H9 (cell line): ENCODE measurements at regions not wholly inside any gene's neighbourhood (a gene's known extent, or its start where the extent isn't known, plus 50 kb on each side); places are given as distances from the start of the nearest gene placed in this dataset.

Source experiments
- DNase-seq: peaks from one replicate; pipeline ENCODE4 v3.0.0-alpha.2; 2017
- H2AFZ ChIP-seq: one replicate; pipeline ENCODE4 v1.6.1; 2013; ENCODE audit warnings: mild to moderate bottlenecking, low read length, control low read depth, moderate library complexity
- H2AK5ac ChIP-seq: 2 replicates; pipeline ENCODE4 v1.6.1; 2013; ENCODE audit warnings: low read length, control low read depth, mixed read lengths; ENCODE audit not compliant: insufficient read length
- H2BK120ac ChIP-seq: one replicate; pipeline ENCODE4 v1.6.1; 2013; ENCODE audit warnings: low read depth, mild to moderate bottlenecking, low read length, control low read depth, inconsistent platforms; ENCODE audit not compliant: poor library complexity, severe bottlenecking
- H2BK12ac ChIP-seq: 2 replicates; pipeline ENCODE4 v1.6.1; 2013; ENCODE audit warnings: low read length, control low read depth, mixed read lengths, low read depth; ENCODE audit not compliant: insufficient read length
- H2BK15ac ChIP-seq: 2 replicates; pipeline ENCODE4 v1.6.1; 2013; ENCODE audit warnings: low read depth, low read length, control low read depth
- H2BK20ac ChIP-seq: one replicate; pipeline ENCODE4 v1.6.1; 2013; ENCODE audit warnings: low read depth, mild to moderate bottlenecking, low read length, control low read depth, inconsistent platforms; ENCODE audit not compliant: poor library complexity, severe bottlenecking
- H2BK5ac ChIP-seq: 2 replicates; pipeline ENCODE4 v1.6.1; 2013; ENCODE audit warnings: low read length, control low read depth, mixed read lengths; ENCODE audit not compliant: insufficient read length
- H3K14ac ChIP-seq: 2 replicates; pipeline ENCODE4 v1.6.1; 2013; ENCODE audit warnings: low read length, control low read depth; ENCODE audit not compliant: insufficient read depth
- H3K18ac ChIP-seq: 2 replicates; pipeline ENCODE4 v1.6.1; 2013; ENCODE audit warnings: low read depth, mild to moderate bottlenecking, mixed read lengths, low read length, control low read depth; ENCODE audit not compliant: insufficient read length
- H3K23ac ChIP-seq: 2 replicates; pipeline ENCODE4 v1.6.1; 2013; ENCODE audit warnings: low read length, control low read depth, mixed read lengths, low read depth; ENCODE audit not compliant: insufficient read length
- H3K23me2 ChIP-seq: 2 replicates; pipeline ENCODE4 v1.6.1; 2013; ENCODE audit warnings: low read depth, mild to moderate bottlenecking, mixed read lengths, low read length, control low read depth; ENCODE audit not compliant: insufficient read length, poor library complexity, severe bottlenecking
- H3K27ac ChIP-seq: 2 replicates; pipeline ENCODE4 v1.5.1; 2013; ENCODE audit warnings: low read length, control low read depth, mixed read lengths, low read depth; ENCODE audit not compliant: insufficient read length
- H3K27me3 ChIP-seq: 2 replicates; pipeline ENCODE4 v1.6.1; 2013; ENCODE audit warnings: low read length, control low read depth, inconsistent platforms; ENCODE audit not compliant: insufficient read depth
- H3K4ac ChIP-seq: 2 replicates; pipeline ENCODE4 v1.6.1; 2013; ENCODE audit warnings: low read depth, mild to moderate bottlenecking, control low read depth, inconsistent platforms, low read length, moderate library complexity
- H3K4me1 ChIP-seq: 2 replicates; pipeline ENCODE4 v1.6.1; 2013; ENCODE audit warnings: low read length, control low read depth, inconsistent platforms; ENCODE audit not compliant: insufficient read depth
- H3K4me2 ChIP-seq: 2 replicates; pipeline ENCODE4 v1.6.1; 2013; ENCODE audit warnings: low read length, control low read depth, mixed read lengths; ENCODE audit not compliant: insufficient read length, insufficient read depth
- H3K56ac ChIP-seq: 2 replicates; pipeline ENCODE4 v1.6.1; 2013; ENCODE audit warnings: low read depth, mild to moderate bottlenecking, mixed read lengths, low read length, control low read depth; ENCODE audit not compliant: insufficient read length
- H3K79me1 ChIP-seq: 2 replicates; pipeline ENCODE4 v1.6.1; 2013; ENCODE audit warnings: low read depth, mild to moderate bottlenecking, moderate library complexity, low read length, control low read depth, inconsistent platforms; ENCODE audit not compliant: insufficient read depth, poor library complexity, severe bottlenecking
- H3K79me2 ChIP-seq: 2 replicates; pipeline ENCODE4 v1.6.1; 2013; ENCODE audit warnings: low read length, control low read depth, inconsistent platforms; ENCODE audit not compliant: insufficient read depth
- H3K9ac ChIP-seq: 2 replicates; pipeline ENCODE4 v1.6.1; 2013; ENCODE audit warnings: low read length, control low read depth, mixed read lengths; ENCODE audit not compliant: insufficient read length; ENCODE audit errors: extremely low read depth
- H3K9me3 ChIP-seq: one replicate; pipeline ENCODE4 v1.6.1; 2013; ENCODE audit warnings: low read depth, low read length, inconsistent platforms; ENCODE audit not compliant: control insufficient read depth
- H3T11ph ChIP-seq: one replicate; pipeline ENCODE4 v1.6.1; 2013; ENCODE audit warnings: mild to moderate bottlenecking, low read length, control low read depth, inconsistent platforms
- H4K20me1 ChIP-seq: one replicate; pipeline ENCODE4 v1.6.1; 2013; ENCODE audit not compliant: control insufficient read depth, insufficient read length, insufficient read depth
- H4K5ac ChIP-seq: 2 replicates; pipeline ENCODE4 v1.6.1; 2013; ENCODE audit warnings: low read depth, mild to moderate bottlenecking, mixed read lengths, low read length, control low read depth; ENCODE audit not compliant: insufficient read length
- H4K8ac ChIP-seq: replicated peaks from 2 replicates; pipeline ENCODE4 v1.6.1; 2013; ENCODE audit warnings: low read length, control low read depth, mixed read lengths, low read depth; ENCODE audit not compliant: insufficient read length
- H4K91ac ChIP-seq: 2 replicates; pipeline ENCODE4 v1.6.1; 2013; ENCODE audit warnings: low read depth, mild to moderate bottlenecking, moderate library complexity, mixed read lengths, low read length, control low read depth; ENCODE audit not compliant: insufficient read length
- H3K27ac Mint-ChIP-seq, 3 experiments: 2 replicates in 2 of 3; 3 replicates in 1 of 3; pipeline ENCODE4 v1.8.0; 2020 to 2021; ENCODE audit warnings: mixed read lengths in 3 of 3, mild to moderate bottlenecking in 1 of 3, moderate library complexity in 1 of 3
- H3K27me3 Mint-ChIP-seq: 2 replicates; pipeline ENCODE4 v1.8.0; 2021; ENCODE audit warnings: low read depth, mild to moderate bottlenecking, moderate library complexity, mixed read lengths
- H3K36me3 Mint-ChIP-seq, 3 experiments: 2 replicates in 2 of 3; 3 replicates in 1 of 3; pipeline ENCODE4 v1.8.0; 2020 to 2021; ENCODE audit warnings: low read depth in 3 of 3, mixed read lengths in 3 of 3; ENCODE audit not compliant: insufficient read depth in 1 of 3
- H3K4me1 Mint-ChIP-seq, 2 experiments: 2 replicates each; pipeline ENCODE4 v1.8.0; 2020; ENCODE audit warnings: mixed read lengths in 2 of 2
- H3K4me3 Mint-ChIP-seq, 2 experiments: 2 replicates in 1 of 2; 3 replicates in 1 of 2; pipeline ENCODE4 v1.8.0; 2020 to 2021; ENCODE audit warnings: mild to moderate bottlenecking in 2 of 2, mixed read lengths in 2 of 2, moderate library complexity in 1 of 2
- H3K9me3 Mint-ChIP-seq, 2 experiments: 2 replicates in 1 of 2; 3 replicates in 1 of 2; pipeline ENCODE4 v1.8.0; 2020; ENCODE audit warnings: mild to moderate bottlenecking in 2 of 2, mixed read lengths in 2 of 2, moderate library complexity in 1 of 2
- CTCF ChIP-seq: fragments of 200-600 bp; sonication (generic); conservative IDR thresholded peaks from 3 replicates; pipeline ENCODE4 v1.8.0; 2021; ENCODE audit warnings: antibody characterized with exemption, mild to moderate bottlenecking
- WGBS: extraction: QIAGEN DNeasy Blood & Tissue Kit; methylation state at CpG from one replicate; pipeline ENCODE4 v1.1.7; 2013; ENCODE audit warnings: missing lambda C conversion rate, low lambda C conversion rate, mixed read lengths; ENCODE audit not compliant: insufficient read length; ENCODE audit errors: extremely low coverage; 5-methylcytosine and 5-hydroxymethylcytosine counted together

GRCh38 chr3:174767853-174768382, 91.2 kb upstream of the NAALADL2 start:
- H3K9me3 ChIP-seq: no peaks in the 10 kb centered on the region
- no peaks in the 10 kb centered on the region for H3K79me1 ChIP-seq
- no peaks in the 10 kb centered on the region for H3K23me2 ChIP-seq
- H3K4me2 ChIP-seq: no peak overlapping the region
- Mint-ChIP-seq H3K9me3 (no peaks in the 10 kb centered on the region), H3K4me1 (peaks cover 0 to 2% of the 10 kb centered on the region in 2 experiments; a peak in 1 of 4 replicates), H3K27ac (peak overlapping the region in 1 of 3 experiments; percentile 0; a peak in 1 of 7 replicates), H3K27me3 (no peaks in the 10 kb centered on the region), H3K36me3 (no peaks in the 10 kb centered on the region), H3K4me3 (no peak overlapping the region)
- H3K27me3 ChIP-seq: no peaks in the 10 kb centered on the region
- no peak overlapping the region for H3K4ac ChIP-seq
- H2AK5ac ChIP-seq: no peak overlapping the region
- no peak overlapping the region for H4K8ac ChIP-seq
- WGBS: no CpG with 5 or more reads among the region's 5 CpGs
- no peak overlapping the region for H3K9ac ChIP-seq
- no peak overlapping the region for H4K91ac ChIP-seq
- H3K4me1 ChIP-seq: no peaks in the 10 kb centered on the region
- no peak overlapping the region for H4K5ac ChIP-seq
- H2BK5ac ChIP-seq: no peak overlapping the region
- no peak overlapping the region for H3K27ac ChIP-seq
- H2BK20ac ChIP-seq: no peak overlapping the region
- H3K79me2 ChIP-seq: no peaks in the 10 kb centered on the region
- no peak overlapping the region for H3K56ac ChIP-seq
- no peak overlapping the region for H2BK12ac ChIP-seq
- no peak overlapping the region for H2BK15ac ChIP-seq
- no peak overlapping the region for H2BK120ac ChIP-seq
- no peak for TF ChIP-seq CTCF
- H3K14ac ChIP-seq: no peak overlapping the region
- no peak overlapping the region for H3K18ac ChIP-seq
- H4K20me1 ChIP-seq: no peaks in the 10 kb centered on the region
- H3K23ac ChIP-seq: no peak overlapping the region
- no peak overlapping the region for H3T11ph ChIP-seq
- no peak for DNase-seq
- H2AFZ ChIP-seq: no peak overlapping the region
